GM12878 (cell line): ENCODE measurements at regions not wholly inside any gene's neighbourhood (a gene's known extent, or its start where the extent isn't known, plus 50 kb on each side); places are given as distances from the start of the nearest gene placed in this dataset.

ENCODE experiments used
- ATAC-seq: fragments of 200-7000 bp; cut with Tn5 transposase; 3 replicates; pipeline ENCODE4 v1.9.1; 2020; ENCODE audit warnings: mild to moderate bottlenecking, moderate library complexity
- BruUV-seq: library from RNA; stranded (reverse); fragments of 400-500 nt; replicated peaks from 2 replicates; lab custom pipeline; 2021; lab: Mats Ljungman, UMichigan
- CTCF ChIA-PET: fragments of 300-600 bp; sonication (Branson Sonifier 250); formaldehyde crosslinking; extraction: SDS; loops from one replicate; lab custom pipeline; 2021; ENCODE audit warnings: inconsistent platforms; lab: Yijun Ruan, JAX
- POLR2A ChIA-PET: fragments of 350-600 bp; formaldehyde crosslinking; extraction: SDS; loops from one replicate; lab custom pipeline; 2021; ENCODE audit warnings: inconsistent platforms; lab: Charles Lee
- RAD21 ChIA-PET: fragments of 300-600 bp; sonication (Branson Sonifier 250); formaldehyde crosslinking; loops from one replicate; lab custom pipeline; 2023; ENCODE audit warnings: antibody characterized with exemption; ENCODE audit not compliant: unreplicated experiment; lab: Charles Lee
- SMC1A ChIA-PET: fragments of 300-600 bp; sonication (Branson Sonifier 250); formaldehyde crosslinking; loops from one replicate; lab custom pipeline; 2023; ENCODE audit not compliant: unreplicated experiment, uncharacterized antibody; lab: Charles Lee
- DNase-seq: peaks from one replicate; pipeline ENCODE4 v3.0.0-alpha.2; 2011; ENCODE audit warnings: low read depth, low spot score
- FAIRE-seq: peaks from 3 replicates; lab custom pipeline; 2011; peaks lifted over from hg19 to GRCh38; lab: Jason Lieb, UNC
- H2AFZ ChIP-seq: 2 replicates; pipeline ENCODE4 v1.6.0; 2011; ENCODE audit warnings: low read depth, low read length, control low read depth; ENCODE audit not compliant: control insufficient read depth
- H3K27ac ChIP-seq: 2 replicates; pipeline ENCODE4 v1.5.1; 2011; ENCODE audit warnings: control low read depth; ENCODE audit not compliant: control insufficient read depth, insufficient read depth
- H3K27me3 ChIP-seq, 2 experiments: replicated peaks in 1 of 2; 2 replicates each; pipeline versions ENCODE4 v1.6.0 to v1.6.1; 2011; ENCODE audit warnings: low read length in 1 of 2; ENCODE audit not compliant: control insufficient read depth in 2 of 2, insufficient read depth in 2 of 2
- H3K36me3 ChIP-seq, 2 experiments: 2 replicates each; pipeline ENCODE4 v1.5.1; 2011; ENCODE audit warnings: low read length in 1 of 2; ENCODE audit not compliant: control insufficient read depth in 2 of 2, insufficient read depth in 2 of 2
- H3K4me1 ChIP-seq: 2 replicates; pipeline ENCODE4 v1.6.1; 2011; ENCODE audit warnings: mild to moderate bottlenecking, low read length, moderate library complexity, mixed read lengths; ENCODE audit not compliant: control insufficient read depth, insufficient read depth
- H3K4me2 ChIP-seq: 2 replicates; pipeline ENCODE4 v1.6.0; 2011; ENCODE audit warnings: control low read depth; ENCODE audit not compliant: control insufficient read depth, insufficient read depth
- H3K4me3 ChIP-seq: fragments of 200-600 bp; sonication (generic); 2 replicates; pipeline ENCODE4 v1.5.1; 2016
- H3K79me2 ChIP-seq: 2 replicates; pipeline ENCODE4 v1.6.0; 2011; ENCODE audit warnings: low read length; ENCODE audit not compliant: control insufficient read depth, insufficient read depth
- H3K9ac ChIP-seq: 2 replicates; pipeline ENCODE4 v1.8.0; 2011; ENCODE audit warnings: low read length, control low read depth, mixed read lengths; ENCODE audit not compliant: control insufficient read depth, insufficient read depth
- H3K9me3 ChIP-seq: replicated peaks from 3 replicates; pipeline ENCODE4 v1.5.1; 2011; ENCODE audit warnings: mild to moderate bottlenecking, low read length; ENCODE audit not compliant: control insufficient read depth, insufficient read depth
- H4K20me1 ChIP-seq: 2 replicates; pipeline ENCODE4 v1.6.0; 2011; ENCODE audit not compliant: control insufficient read depth, insufficient read depth
- BRCA1 ChIP-seq: IDR thresholded peaks from 2 replicates; pipeline ENCODE4 v1.6.1; 2011; ENCODE audit warnings: low read depth, low read length, improper control_type of control experiment
- EGR1 ChIP-seq, 2 experiments: IDR thresholded peaks; 1 replicate in 1 of 2; 2 replicates in 1 of 2; pipeline ENCODE4 v1.6.1; 2011 to 2012; ENCODE audit warnings: low read depth in 2 of 2, low read length in 2 of 2, borderline replicate concordance in 1 of 2, mild to moderate bottlenecking in 1 of 2, moderate library complexity in 1 of 2
- ETV6 ChIP-seq, 2 experiments: fragments of 450-650 bp in 1 of 2; IDR thresholded peaks in 1 of 2; conservative IDR thresholded peaks in 1 of 2; 2 replicates each; pipeline ENCODE4 v1.6.1; 2014; ENCODE audit warnings: antibody characterized with exemption in 1 of 2, borderline replicate concordance in 1 of 2, low read depth in 1 of 2, mild to moderate bottlenecking in 1 of 2, moderate library complexity in 1 of 2
- GABPA ChIP-seq: IDR thresholded peaks from 2 replicates; pipeline ENCODE4 v1.6.1; 2014; ENCODE audit warnings: antibody characterized with exemption, low read depth, mild to moderate bottlenecking, inconsistent platforms
- MAX ChIP-seq: IDR thresholded peaks from 2 replicates; pipeline ENCODE4 v1.6.1; 2012; ENCODE audit warnings: low read depth, low read length, improper control_type of control experiment
- MYB ChIP-seq: fragments of 150-350 bp; IDR thresholded peaks from 2 replicates; pipeline ENCODE4 v1.6.1; 2014; ENCODE audit warnings: mild to moderate bottlenecking, low read depth, low read length, borderline replicate concordance
- PAX8 ChIP-seq: fragments of 450-650 bp; IDR thresholded peaks from 2 replicates; pipeline ENCODE4 v1.6.1; 2017; ENCODE audit warnings: mild to moderate bottlenecking, moderate library complexity
- PML ChIP-seq: IDR thresholded peaks from 2 replicates; pipeline ENCODE4 v1.6.1; 2012; ENCODE audit warnings: low read length, inconsistent platforms
- POU2F2 ChIP-seq: IDR thresholded peaks from 3 replicates; pipeline ENCODE4 v1.6.1; 2011; ENCODE audit warnings: low read depth, mild to moderate bottlenecking, low read length, borderline replicate concordance
- RAD51 ChIP-seq: fragments of 450-650 bp; IDR thresholded peaks from 2 replicates; pipeline ENCODE4 v1.6.1; 2016; ENCODE audit warnings: moderate library complexity, mild to moderate bottlenecking, inconsistent platforms
- SREBF1 ChIP-seq: IDR thresholded peaks from 2 replicates; pipeline ENCODE4 v1.6.1; 2012; ENCODE audit warnings: mild to moderate bottlenecking, low read length
- SRF ChIP-seq, 2 experiments: IDR thresholded peaks; 2 replicates each; pipeline ENCODE4 v1.6.1; 2011; ENCODE audit warnings: low read depth in 2 of 2, low read length in 2 of 2, mild to moderate bottlenecking in 1 of 2, moderate library complexity in 1 of 2
- TARDBP ChIP-seq: IDR thresholded peaks from 2 replicates; pipeline ENCODE4 v1.6.1; 2016; ENCODE audit warnings: borderline replicate concordance
- TCF3 ChIP-seq: IDR thresholded peaks from 2 replicates; pipeline ENCODE4 v1.6.1; 2012; ENCODE audit warnings: low read depth, mild to moderate bottlenecking, low read length, borderline replicate concordance; ENCODE audit not compliant: insufficient read depth
- ZNF207 ChIP-seq: fragments of 450-650 bp; IDR thresholded peaks from 2 replicates; pipeline ENCODE4 v1.6.1; 2014; ENCODE audit warnings: antibody characterized with exemption, mild to moderate bottlenecking, borderline replicate concordance
- in situ Hi-C: fragments of 300-500 bp; cut with MboI; formaldehyde crosslinking; loops from 9 replicates; pipeline ENCODE4 v1.14.3; 2018; ENCODE audit warnings: mixed read lengths
- intact Hi-C: fragments of 100-400 bp; cut with micrococcal nuclease; formaldehyde crosslinking; loops from one replicate; pipeline ENCODE4 v1.14.2; 2022; ENCODE audit not compliant: unreplicated experiment
- TF ChIP-seq, protein P1 (sequence below): fragments of 450-650 bp; conservative IDR thresholded peaks from 2 replicates; pipeline ENCODE4 v1.6.1; 2017; ENCODE audit warnings: mild to moderate bottlenecking, moderate library complexity
- TF ChIP-seq, protein P2 (sequence below): fragments of 450-650 bp; IDR thresholded peaks from 2 replicates; pipeline ENCODE4 v1.6.1; 2017; ENCODE audit warnings: mild to moderate bottlenecking, moderate library complexity

GRCh38 chr14:31986405-31986804 lies 90.7 kb upstream of the ARHGAP5 start:
- in situ Hi-C loops, result no loop called here
- no peak for ATAC-seq
- no peak overlapping the region for H2AFZ ChIP-seq
- ChIA-PET SMC1A (no interaction called here), POLR2A (no interaction called here), CTCF (no interaction called here), RAD21 (no interaction called here)
- H3K27ac ChIP-seq, result no peak overlapping the region
- no peaks in the 10 kb centered on the region for H3K9me3 ChIP-seq
- no peaks in the 10 kb centered on the region for H4K20me1 ChIP-seq
- H3K4me2 ChIP-seq, result no peak overlapping the region
- no peaks in the 10 kb centered on the region for H3K36me3 ChIP-seq
- DNase-seq, result no peak
- intact Hi-C loops, result no loop called here
- no peak overlapping the region for H3K9ac ChIP-seq
- no peaks in the 10 kb centered on the region for H3K27me3 ChIP-seq
- TF ChIP-seq, protein P1, sequence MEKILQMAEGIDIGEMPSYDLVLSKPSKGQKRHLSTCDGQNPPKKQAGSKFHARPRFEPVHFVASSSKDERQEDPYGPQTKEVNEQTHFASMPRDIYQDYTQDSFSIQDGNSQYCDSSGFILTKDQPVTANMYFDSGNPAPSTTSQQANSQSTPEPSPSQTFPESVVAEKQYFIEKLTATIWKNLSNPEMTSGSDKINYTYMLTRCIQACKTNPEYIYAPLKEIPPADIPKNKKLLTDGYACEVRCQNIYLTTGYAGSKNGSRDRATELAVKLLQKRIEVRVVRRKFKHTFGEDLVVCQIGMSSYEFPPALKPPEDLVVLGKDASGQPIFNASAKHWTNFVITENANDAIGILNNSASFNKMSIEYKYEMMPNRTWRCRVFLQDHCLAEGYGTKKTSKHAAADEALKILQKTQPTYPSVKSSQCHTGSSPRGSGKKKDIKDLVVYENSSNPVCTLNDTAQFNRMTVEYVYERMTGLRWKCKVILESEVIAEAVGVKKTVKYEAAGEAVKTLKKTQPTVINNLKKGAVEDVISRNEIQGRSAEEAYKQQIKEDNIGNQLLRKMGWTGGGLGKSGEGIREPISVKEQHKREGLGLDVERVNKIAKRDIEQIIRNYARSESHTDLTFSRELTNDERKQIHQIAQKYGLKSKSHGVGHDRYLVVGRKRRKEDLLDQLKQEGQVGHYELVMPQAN, result no peak
- TF ChIP-seq TCF3, result no peak
- no peak for TF ChIP-seq PML
- no peak for TF ChIP-seq PAX8
- TF ChIP-seq SRF (IDR thresholded peaks at IDR 0.05; ENCODE audit: low read depth in 2 of 2, low read length in 2 of 2), result no peak
- no peak for TF ChIP-seq BRCA1
- TF ChIP-seq RAD51, result no peak
- no peak for TF ChIP-seq ETV6 (conservative IDR thresholded peaks at IDR 0.05 in 1 of 2, IDR thresholded peaks at IDR 0.05 in 1 of 2; ENCODE audit: borderline replicate concordance in 1 of 2, low read depth in 1 of 2)
- TF ChIP-seq, protein P2, sequence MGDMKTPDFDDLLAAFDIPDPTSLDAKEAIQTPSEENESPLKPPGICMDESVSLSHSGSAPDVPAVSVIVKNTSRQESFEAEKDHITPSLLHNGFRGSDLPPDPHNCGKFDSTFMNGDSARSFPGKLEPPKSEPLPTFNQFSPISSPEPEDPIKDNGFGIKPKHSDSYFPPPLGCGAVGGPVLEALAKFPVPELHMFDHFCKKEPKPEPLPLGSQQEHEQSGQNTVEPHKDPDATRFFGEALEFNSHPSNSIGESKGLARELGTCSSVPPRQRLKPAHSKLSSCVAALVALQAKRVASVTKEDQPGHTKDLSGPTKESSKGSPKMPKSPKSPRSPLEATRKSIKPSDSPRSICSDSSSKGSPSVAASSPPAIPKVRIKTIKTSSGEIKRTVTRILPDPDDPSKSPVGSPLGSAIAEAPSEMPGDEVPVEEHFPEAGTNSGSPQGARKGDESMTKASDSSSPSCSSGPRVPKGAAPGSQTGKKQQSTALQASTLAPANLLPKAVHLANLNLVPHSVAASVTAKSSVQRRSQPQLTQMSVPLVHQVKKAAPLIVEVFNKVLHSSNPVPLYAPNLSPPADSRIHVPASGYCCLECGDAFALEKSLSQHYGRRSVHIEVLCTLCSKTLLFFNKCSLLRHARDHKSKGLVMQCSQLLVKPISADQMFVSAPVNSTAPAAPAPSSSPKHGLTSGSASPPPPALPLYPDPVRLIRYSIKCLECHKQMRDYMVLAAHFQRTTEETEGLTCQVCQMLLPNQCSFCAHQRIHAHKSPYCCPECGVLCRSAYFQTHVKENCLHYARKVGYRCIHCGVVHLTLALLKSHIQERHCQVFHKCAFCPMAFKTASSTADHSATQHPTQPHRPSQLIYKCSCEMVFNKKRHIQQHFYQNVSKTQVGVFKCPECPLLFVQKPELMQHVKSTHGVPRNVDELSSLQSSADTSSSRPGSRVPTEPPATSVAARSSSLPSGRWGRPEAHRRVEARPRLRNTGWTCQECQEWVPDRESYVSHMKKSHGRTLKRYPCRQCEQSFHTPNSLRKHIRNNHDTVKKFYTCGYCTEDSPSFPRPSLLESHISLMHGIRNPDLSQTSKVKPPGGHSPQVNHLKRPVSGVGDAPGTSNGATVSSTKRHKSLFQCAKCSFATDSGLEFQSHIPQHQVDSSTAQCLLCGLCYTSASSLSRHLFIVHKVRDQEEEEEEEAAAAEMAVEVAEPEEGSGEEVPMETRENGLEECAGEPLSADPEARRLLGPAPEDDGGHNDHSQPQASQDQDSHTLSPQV, result no peak
- no peak for TF ChIP-seq EGR1 (IDR thresholded peaks at IDR 0.05; ENCODE audit: borderline replicate concordance in 1 of 2, low read depth in 2 of 2, low read length in 2 of 2)
- no peak for TF ChIP-seq MYB
- TF ChIP-seq POU2F2, result no peak
- TF ChIP-seq ZNF207, result no peak
- no peak for TF ChIP-seq SREBF1
- TF ChIP-seq GABPA, result no peak
- no peak for TF ChIP-seq TARDBP
- TF ChIP-seq MAX, result no peak
- TF ChIP-seq, all 136 proteins: peak for 0
- BruUV-seq, result no TSS peak
- H3K4me1 ChIP-seq, result no peaks in the 10 kb centered on the region
- FAIRE-seq, result no peak
- no peak overlapping the region for H3K4me3 ChIP-seq
- no peaks in the 10 kb centered on the region for H3K79me2 ChIP-seq
